B cell (primary cell): ENCODE measurements at regions not wholly inside any gene's neighbourhood (a gene's known extent, or its start where the extent isn't known, plus 50 kb on each side); places are given as distances from the start of the nearest gene placed in this dataset.

Experiments
- ATAC-seq: fragments of 200-7000 bp; cut with Tn5 transposase; one replicate; pipeline ENCODE4 v1.10.0; 2021; ENCODE audit warnings: low read depth, mild to moderate bottlenecking, moderate number of reproducible peaks, moderate library complexity
- CTCF ChIA-PET: fragments of 350-600 bp; sonication (Branson Sonifier 250); formaldehyde crosslinking; loops from one replicate; lab custom pipeline; 2021; ENCODE audit warnings: antibody characterized with exemption, inconsistent platforms; lab: Charles Lee
- POLR2A ChIA-PET: fragments of 350-600 bp; sonication (Branson Sonifier 250); formaldehyde crosslinking; loops from one replicate; lab custom pipeline; 2021; ENCODE audit warnings: antibody characterized with exemption; lab: Charles Lee
- DNase-seq: peaks from one replicate; pipeline ENCODE4 v3.0.0; 2013
- H2AFZ ChIP-seq: 2 replicates; pipeline ENCODE4 v1.6.1; 2012; ENCODE audit warnings: mild to moderate bottlenecking, low read depth, low read length; ENCODE audit not compliant: insufficient read depth, poor library complexity, severe bottlenecking
- H3K27ac ChIP-seq, 2 donors: 1 replicate in 1 of 2; 2 replicates in 1 of 2; pipeline ENCODE4 v1.5.1; 2012 to 2013; ENCODE audit warnings: low read length in 2 of 2, mild to moderate bottlenecking in 2 of 2, moderate library complexity in 1 of 2
- H3K27me3 ChIP-seq, 4 experiments: fragments of 200-600 bp in 1 of 4; sonication (generic) in 1 of 4; replicated peaks in 1 of 4; 1 replicate in 2 of 4; 2 replicates in 2 of 4; pipeline versions ENCODE4 v1.6.1 to v1.7.0; 2013 to 2016; ENCODE audit warnings: low read length in 3 of 4, mild to moderate bottlenecking in 2 of 4, mixed read lengths in 1 of 4, moderate library complexity in 1 of 4; ENCODE audit not compliant: insufficient read depth in 4 of 4, control insufficient read depth in 3 of 4; ENCODE audit errors: control extremely low read depth in 1 of 4
- H3K36me3 ChIP-seq, 2 experiments: replicated peaks in 1 of 2; 1 replicate in 1 of 2; 2 replicates in 1 of 2; pipeline versions ENCODE4 v1.6.1 to v1.7.1; 2013; ENCODE audit warnings: low read length in 1 of 2; ENCODE audit not compliant: insufficient read depth in 2 of 2, control insufficient read depth in 1 of 2; ENCODE audit errors: control extremely low read depth in 1 of 2, extremely low read depth in 1 of 2
- H3K4me1 ChIP-seq, 2 donors: fragments of 200-600 bp in 1 of 2; sonication (generic) in 1 of 2; 1 replicate in 1 of 2; 2 replicates in 1 of 2; pipeline versions ENCODE4 v1.5.1 to v1.6.1; 2013 to 2017; ENCODE audit warnings: low read length in 2 of 2; ENCODE audit not compliant: control insufficient read depth in 2 of 2, insufficient read depth in 2 of 2
- H3K4me2 ChIP-seq: replicated peaks from 2 replicates; pipeline ENCODE3; 2012; ENCODE audit warnings: mild to moderate bottlenecking, low read depth, low read length; ENCODE audit not compliant: poor library complexity, severe bottlenecking
- H3K4me3 ChIP-seq, 5 experiments: fragments of 200-600 bp in 1 of 5; sonication (generic) in 1 of 5; 1 replicate in 3 of 5; 2 replicates in 2 of 5; pipeline versions ENCODE4 v1.5.1 to v1.7.0; 2011 to 2016; ENCODE audit warnings: low read length in 4 of 5, mild to moderate bottlenecking in 4 of 5, low read depth in 2 of 5, control low read depth in 1 of 5, moderate library complexity in 1 of 5; ENCODE audit not compliant: insufficient read depth in 1 of 5; ENCODE audit errors: control extremely low read depth in 1 of 5, extremely low read depth in 1 of 5
- H3K79me2 ChIP-seq: fragments of 200-600 bp; sonication (generic); one replicate; pipeline ENCODE4 v1.6.0; 2016; ENCODE audit warnings: low read length; ENCODE audit not compliant: control insufficient read depth, insufficient read depth
- H3K9ac ChIP-seq: fragments of 200-600 bp; sonication (generic); 2 replicates; pipeline ENCODE4 v1.6.1; 2017; ENCODE audit warnings: mild to moderate bottlenecking, low read length, moderate library complexity
- H3K9me3 ChIP-seq, 3 donors: one replicate each; pipeline versions ENCODE4 v1.6.1 to v1.7.1; 2013; ENCODE audit warnings: low read length in 2 of 3; ENCODE audit not compliant: control insufficient read depth in 2 of 3, insufficient read depth in 1 of 3; ENCODE audit errors: control extremely low read depth in 1 of 3
- H4K20me1 ChIP-seq: 2 replicates; pipeline ENCODE4 v1.6.0; 2012; ENCODE audit warnings: mild to moderate bottlenecking, low read length; ENCODE audit not compliant: insufficient read depth, control insufficient read depth, poor library complexity, severe bottlenecking
- H3K27ac Mint-ChIP-seq: one replicate; pipeline ENCODE4 v1.8.0; 2021; ENCODE audit warnings: mixed read lengths
- H3K27me3 Mint-ChIP-seq: one replicate; pipeline ENCODE4 v1.8.0; 2021; ENCODE audit warnings: mixed read lengths
- H3K4me1 Mint-ChIP-seq: one replicate; pipeline ENCODE4 v1.8.0; 2021; ENCODE audit warnings: mixed read lengths
- H3K4me3 Mint-ChIP-seq: one replicate; pipeline ENCODE4 v1.8.0; 2021; ENCODE audit warnings: mixed read lengths
- H3K9me3 Mint-ChIP-seq: one replicate; pipeline ENCODE4 v1.8.0; 2022; ENCODE audit warnings: mixed read lengths; ENCODE audit not compliant: insufficient read depth
- EZH2 ChIP-seq: IDR thresholded peaks from 2 replicates; pipeline ENCODE4 v1.6.1; 2012; ENCODE audit warnings: borderline replicate concordance, low read depth, mild to moderate bottlenecking, moderate library complexity, low read length; ENCODE audit not compliant: insufficient read depth, poor library complexity, severe bottlenecking
- WGBS: methylation state at CpG from one replicate; pipeline ENCODE4 v1.1.5; 2013; ENCODE audit warnings: missing lambda C conversion rate; ENCODE audit not compliant: insufficient coverage; 5-methylcytosine and 5-hydroxymethylcytosine counted together
- intact Hi-C: fragments of 100-400 bp; cut with micrococcal nuclease; formaldehyde crosslinking; loops from one replicate; pipeline ENCODE4 v1.10.0; 2022
- TF ChIP-seq, protein P1 (sequence below): fragments of 200-600 bp; IDR thresholded peaks from one replicate; pipeline ENCODE4 v1.8.0; 2022; ENCODE audit warnings: antibody characterized with exemption, mild to moderate bottlenecking

DNA sequence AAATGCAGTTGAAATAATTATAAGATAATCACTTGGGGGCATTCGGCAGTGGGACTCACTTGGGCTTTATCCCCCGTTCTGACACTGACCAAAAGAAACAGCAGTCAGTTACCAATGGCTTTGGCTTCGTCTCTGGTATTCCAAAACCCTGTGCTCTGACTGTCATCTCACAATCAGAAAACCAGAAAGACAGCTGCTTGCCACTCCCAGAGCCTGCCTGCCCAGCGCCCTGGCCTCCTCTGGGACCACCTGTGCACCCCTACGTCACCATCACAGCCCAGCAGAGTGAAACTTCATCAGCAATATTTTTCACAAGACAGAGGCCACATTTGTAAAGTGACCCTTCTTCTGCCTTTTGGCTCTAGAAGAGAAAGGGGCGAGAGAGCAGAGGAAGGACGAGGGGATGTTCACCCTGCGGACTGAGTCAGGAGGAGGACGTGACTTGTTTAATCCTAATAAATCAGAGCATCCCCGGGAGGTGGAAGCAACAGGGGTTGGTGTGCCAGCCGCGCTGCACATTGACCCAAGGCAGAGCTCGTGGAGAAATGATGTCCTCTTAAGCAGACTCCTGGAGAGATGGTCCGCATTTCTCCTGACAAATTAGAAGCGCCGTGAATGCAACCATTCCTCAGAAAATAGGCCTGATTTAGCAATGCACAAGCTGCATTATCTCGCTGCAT is 397.8 kb upstream of the ZNF507 start:
- Mint-ChIP-seq H3K4me3 (no peak overlapping the region), H3K27me3 (no peaks in the 10 kb centered on the region), H3K4me1 (no peaks in the 10 kb centered on the region), H3K9me3 (peaks cover 3% of the 10 kb centered on the region), H3K27ac (no peak overlapping the region)
- Histone ChIP-seq H4K20me1 (no peaks in the 10 kb centered on the region), H3K27me3 (no peaks in the 10 kb centered on the region), H3K9ac (no peak overlapping the region), H3K4me1 (no peaks in the 10 kb centered on the region), H3K79me2 (no peaks in the 10 kb centered on the region), H3K36me3 (no peaks in the 10 kb centered on the region), H3K9me3 (peaks cover 0 to 11% (median 0%) of the 10 kb centered on the region in 3 donors), H3K27ac (no peak overlapping the region), H3K4me2 (no peak overlapping the region), H2AFZ (no peak overlapping the region), H3K4me3 (no peak overlapping the region)
- no peak for TF ChIP-seq EZH2
- TF ChIP-seq, protein P1, sequence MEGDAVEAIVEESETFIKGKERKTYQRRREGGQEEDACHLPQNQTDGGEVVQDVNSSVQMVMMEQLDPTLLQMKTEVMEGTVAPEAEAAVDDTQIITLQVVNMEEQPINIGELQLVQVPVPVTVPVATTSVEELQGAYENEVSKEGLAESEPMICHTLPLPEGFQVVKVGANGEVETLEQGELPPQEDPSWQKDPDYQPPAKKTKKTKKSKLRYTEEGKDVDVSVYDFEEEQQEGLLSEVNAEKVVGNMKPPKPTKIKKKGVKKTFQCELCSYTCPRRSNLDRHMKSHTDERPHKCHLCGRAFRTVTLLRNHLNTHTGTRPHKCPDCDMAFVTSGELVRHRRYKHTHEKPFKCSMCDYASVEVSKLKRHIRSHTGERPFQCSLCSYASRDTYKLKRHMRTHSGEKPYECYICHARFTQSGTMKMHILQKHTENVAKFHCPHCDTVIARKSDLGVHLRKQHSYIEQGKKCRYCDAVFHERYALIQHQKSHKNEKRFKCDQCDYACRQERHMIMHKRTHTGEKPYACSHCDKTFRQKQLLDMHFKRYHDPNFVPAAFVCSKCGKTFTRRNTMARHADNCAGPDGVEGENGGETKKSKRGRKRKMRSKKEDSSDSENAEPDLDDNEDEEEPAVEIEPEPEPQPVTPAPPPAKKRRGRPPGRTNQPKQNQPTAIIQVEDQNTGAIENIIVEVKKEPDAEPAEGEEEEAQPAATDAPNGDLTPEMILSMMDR = no peak
- CTCF ChIA-PET = no interaction called here
- ATAC-seq (no peak), DNase-seq (no peak)
- 90% methylated on average over 16 of the region's 17 CpGs for WGBS
- POLR2A ChIA-PET = no interaction called here
- intact Hi-C loops = no loop called here

DNA sequence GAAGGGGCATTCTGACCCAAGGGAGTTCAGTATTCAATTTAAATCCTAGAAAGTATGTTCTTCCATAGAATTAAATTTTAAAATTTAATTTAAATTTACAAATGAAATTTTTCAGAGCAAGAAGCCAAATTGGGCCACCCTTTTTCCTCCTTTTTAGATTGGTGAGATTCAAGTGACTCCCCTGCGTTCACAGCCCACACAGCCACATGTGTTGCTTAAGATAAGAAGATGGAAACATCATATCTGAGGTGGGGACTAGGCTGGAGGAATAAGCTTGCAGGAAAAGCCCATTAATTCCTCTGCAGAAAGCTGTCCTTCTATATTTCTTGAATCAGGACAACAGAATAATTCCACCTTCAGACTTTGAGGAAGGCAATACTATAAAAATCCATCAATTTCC is 392.7 kb upstream of the ZNF507 start:
- CTCF ChIA-PET = no interaction called here
- no peak for DNase-seq
- TF ChIP-seq, protein P1 = no peak
- TF ChIP-seq EZH2 = no peak
- Histone ChIP-seq H3K4me2 (no peak overlapping the region), H3K79me2 (no peaks in the 10 kb centered on the region), H2AFZ (no peak overlapping the region), H3K9me3 (peaks cover 0 to 6% (median 0%) of the 10 kb centered on the region in 3 donors), H3K4me3 (no peak overlapping the region), H4K20me1 (no peaks in the 10 kb centered on the region), H3K36me3 (no peaks in the 10 kb centered on the region), H3K27me3 (no peaks in the 10 kb centered on the region), H3K4me1 (no peaks in the 10 kb centered on the region), H3K27ac (no peak overlapping the region), H3K9ac (no peak overlapping the region)
- Mint-ChIP-seq H3K4me1 (no peaks in the 10 kb centered on the region), H3K9me3 (peaks cover 5% of the 10 kb centered on the region), H3K27me3 (no peaks in the 10 kb centered on the region), H3K27ac (no peak overlapping the region), H3K4me3 (no peak overlapping the region)
- intact Hi-C loops = no loop called here
- no peak for ATAC-seq
- POLR2A ChIA-PET = no interaction called here
- no CpG with 5 or more reads among the region's 1 CpG for WGBS
